ENCODE measurements at regions not wholly inside any gene's neighbourhood (a gene's known extent, or its start where the extent isn't known, plus 50 kb on each side); places are given as distances from the start of the nearest gene placed in this dataset.
"Not testable (repeated sequence)": the region's sequence is repeated elsewhere in the genome, so short reads cannot be mapped to it uniquely, and the experiment has no call there.

DNA sequence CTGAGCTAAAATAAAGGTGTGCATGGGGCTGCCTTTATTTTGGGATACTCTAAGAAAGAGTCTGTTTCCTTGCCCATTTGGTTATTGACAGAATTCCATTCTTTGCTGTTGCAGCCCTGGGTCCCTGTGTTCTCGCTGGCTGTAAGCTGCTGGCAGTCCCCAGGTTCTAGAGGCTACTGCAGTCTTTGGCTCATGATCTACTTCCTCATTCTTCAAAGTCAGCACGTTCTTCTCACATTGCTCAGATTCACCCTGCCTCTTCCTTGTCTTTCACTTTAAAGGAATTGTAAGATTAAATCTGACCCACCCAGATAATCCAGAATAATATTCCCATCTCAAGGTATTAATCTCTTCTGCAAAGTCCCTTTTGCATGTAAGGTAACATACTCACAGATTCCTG is 620.3 kb downstream of the CCSER2 start:
- DNase-seq: no peak

DNA sequence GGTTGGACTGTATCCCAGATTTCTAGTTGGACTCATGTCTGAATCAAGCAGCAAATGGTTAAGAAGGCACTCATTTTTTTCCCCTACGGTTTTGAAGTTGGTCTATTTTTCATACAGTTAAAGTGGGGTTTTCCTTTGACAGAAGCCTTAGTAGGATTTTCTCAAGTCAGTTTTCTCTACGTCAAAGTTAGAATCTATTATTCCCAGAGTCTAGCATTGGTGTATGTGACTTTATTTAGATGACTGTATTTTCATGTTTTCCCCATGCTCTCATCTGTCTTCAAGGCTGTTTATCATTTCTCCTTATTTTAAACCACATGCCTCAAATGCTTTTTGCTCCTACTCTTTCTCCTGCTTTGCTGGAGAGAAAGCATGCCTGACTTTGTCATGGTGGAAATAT is 623.2 kb downstream of the CCSER2 start:
- no peak for DNase-seq

DNA sequence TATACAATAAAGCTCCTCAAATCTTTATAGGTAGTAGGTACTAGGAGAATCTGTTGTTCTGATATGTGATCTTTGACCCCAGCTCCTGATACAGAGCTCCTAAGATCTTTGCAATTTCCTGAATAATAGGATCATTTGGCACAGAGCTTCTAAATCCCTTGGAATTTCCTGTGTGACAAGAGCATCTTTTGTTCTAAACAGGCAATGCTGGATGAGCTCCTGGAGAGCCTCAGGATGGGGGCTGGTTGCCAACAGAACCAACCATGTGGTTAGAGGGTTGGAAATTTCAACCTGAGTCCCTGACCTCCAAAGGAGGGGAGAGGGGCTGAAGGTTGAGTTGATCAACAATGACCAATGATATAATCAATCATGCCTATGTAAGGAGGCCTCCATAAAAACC is 629.0 kb downstream of the CCSER2 start:
- no peak for DNase-seq

DNA sequence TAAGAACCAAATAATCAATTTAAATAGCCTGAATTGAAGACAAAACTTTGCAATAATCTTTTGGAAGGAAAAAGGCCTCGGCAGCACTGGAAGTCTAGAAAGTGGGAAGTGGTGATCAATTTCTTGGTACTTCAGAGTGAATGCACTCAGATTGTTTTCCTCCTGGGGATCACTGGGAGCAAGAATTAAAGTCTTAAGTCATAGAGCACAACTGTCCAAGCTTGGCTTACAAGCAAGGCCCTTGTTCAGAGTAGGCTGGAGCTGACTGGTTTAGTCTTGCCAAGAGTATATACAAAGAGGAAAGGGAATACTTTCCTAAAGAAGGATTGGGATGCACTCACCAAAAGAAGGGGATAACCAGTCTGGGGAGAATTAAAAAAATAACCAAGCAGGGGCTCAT is 637.1 kb downstream of the CCSER2 start:
- no peak for DNase-seq

DNA sequence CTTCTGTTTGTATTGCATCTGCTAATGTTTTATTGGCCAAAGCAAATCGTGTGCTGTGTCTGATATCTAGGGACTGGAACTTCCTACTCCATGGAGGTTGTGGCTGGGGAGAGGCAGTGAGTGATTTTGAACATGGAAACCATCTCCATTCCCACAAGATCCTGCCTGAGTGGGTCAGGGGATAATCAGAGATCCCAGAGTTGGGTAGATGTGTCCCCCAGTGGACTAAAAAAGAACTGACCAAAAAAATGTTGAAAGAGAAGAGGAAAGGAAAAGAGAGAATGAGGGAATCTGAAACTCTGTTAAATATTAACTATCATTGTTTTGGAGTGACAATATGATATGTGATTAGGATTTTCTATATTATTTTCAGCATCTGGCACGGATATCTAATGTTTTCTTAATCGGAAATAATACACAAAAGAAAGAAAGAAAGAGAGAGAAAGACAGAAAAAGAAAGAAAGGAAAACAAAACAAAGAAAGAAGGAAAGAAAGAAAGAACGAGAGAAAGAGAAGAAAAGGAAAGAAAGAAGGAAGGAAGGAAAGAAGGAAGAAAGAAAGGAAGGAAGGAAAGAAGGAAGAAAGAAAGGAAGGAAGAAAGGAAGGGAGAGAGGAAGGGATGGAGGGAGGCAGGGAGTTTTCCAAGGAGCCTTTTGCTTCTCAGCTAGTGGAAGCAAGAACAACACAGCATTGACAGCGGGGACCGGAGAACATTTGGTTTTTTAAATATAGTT is 638.5 kb downstream of the CCSER2 start:
- DNase-seq: no peak

DNA sequence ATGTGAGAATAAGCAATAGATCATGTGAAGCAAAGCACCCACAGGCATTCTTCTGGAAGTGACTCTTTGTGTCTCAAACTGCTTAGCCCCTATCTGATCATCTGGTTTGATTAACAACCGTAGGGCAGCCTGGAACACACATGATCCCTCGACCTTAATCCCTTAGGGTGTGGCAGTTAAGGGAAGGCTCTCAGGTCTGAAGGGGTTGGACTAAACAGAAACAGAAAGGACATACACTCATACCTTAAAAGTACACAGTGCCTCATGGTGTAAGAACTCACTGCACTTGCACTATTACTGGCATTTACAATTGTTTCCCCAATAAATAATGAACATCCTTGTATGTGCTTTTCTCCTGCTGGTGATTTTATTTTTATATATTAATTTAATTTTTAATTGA is 640.9 kb downstream of the CCSER2 start:
- DNase-seq: not testable (repeated sequence)

DNA sequence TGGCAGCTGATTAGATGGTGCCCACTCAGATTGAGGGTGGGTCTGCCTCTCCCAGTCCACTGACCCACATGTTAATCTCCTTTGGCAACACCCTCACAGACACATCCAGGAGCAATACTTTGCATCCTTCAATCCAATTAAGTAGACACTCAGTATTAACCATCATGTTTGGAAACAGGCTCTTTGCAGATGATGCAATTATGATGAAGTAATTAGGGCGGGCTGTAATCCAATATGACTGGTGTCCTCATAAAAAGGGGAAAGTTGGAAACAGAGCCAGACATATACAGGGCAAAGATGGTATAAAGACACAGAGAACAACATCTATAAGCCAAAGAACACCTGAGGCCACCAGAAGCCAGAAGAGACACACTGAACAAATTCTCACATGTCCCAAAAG is 658.6 kb downstream of the CCSER2 start:
- no peak for DNase-seq

DNA sequence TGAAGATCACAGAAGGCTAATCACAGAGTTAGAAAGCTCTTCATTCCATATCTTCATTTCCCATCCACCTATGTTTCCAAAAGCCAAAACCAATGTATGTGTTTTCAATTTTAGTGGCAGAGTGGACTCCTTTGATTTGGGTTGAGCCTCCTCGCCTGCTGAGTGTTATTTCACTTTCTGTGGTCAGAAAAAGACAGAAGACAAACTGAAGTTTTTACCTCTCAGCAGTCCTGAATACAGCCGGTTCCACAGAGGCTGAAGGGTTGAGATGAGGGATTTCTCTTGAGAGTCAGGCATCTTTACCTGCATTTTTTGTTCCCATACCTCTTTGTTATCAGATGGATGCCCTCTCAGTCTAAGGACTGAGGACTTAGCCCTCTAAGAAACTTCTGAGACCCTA is 659.6 kb downstream of the CCSER2 start:
- DNase-seq: no peak

DNA sequence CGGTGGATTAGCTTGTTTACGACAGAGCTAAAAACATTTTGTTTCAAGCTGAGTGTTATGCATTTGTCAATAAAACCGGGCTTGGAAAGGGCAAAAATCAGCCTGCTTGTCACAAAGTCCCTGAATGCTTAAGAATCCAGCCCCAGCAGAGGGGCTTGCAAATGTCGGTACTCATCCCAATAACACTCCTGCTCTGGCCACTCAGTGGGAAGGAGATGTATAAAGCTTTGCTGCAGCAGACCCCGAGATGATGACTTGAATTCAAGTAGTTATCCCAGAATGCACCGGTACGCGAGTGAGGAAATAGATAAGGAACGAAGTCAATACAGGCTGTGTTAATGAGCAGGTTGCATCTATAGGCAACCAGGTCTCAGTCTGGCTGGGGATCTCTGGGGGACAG is 662.3 kb downstream of the CCSER2 start:
- no peak for DNase-seq

DNA sequence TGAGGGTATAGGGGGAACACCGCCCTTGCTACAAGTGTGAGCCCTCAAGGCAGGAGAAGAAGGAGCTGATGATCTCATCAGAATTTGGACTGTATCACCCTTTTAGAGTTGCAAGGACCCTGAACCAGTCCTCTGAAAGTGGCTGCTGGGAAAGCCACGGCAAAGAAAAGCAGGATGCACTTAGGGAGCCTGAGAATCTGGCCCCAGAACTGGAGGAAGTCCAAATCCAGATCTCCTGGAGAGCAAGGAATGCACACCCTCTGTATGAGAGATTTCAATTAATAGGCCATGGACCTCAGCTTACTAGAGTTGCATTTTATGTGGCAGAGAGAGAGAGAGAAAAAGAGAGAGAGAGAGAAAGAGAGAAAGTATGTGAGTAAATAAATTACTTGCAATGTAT is 662.9 kb downstream of the CCSER2 start:
- DNase-seq: no peak

DNA sequence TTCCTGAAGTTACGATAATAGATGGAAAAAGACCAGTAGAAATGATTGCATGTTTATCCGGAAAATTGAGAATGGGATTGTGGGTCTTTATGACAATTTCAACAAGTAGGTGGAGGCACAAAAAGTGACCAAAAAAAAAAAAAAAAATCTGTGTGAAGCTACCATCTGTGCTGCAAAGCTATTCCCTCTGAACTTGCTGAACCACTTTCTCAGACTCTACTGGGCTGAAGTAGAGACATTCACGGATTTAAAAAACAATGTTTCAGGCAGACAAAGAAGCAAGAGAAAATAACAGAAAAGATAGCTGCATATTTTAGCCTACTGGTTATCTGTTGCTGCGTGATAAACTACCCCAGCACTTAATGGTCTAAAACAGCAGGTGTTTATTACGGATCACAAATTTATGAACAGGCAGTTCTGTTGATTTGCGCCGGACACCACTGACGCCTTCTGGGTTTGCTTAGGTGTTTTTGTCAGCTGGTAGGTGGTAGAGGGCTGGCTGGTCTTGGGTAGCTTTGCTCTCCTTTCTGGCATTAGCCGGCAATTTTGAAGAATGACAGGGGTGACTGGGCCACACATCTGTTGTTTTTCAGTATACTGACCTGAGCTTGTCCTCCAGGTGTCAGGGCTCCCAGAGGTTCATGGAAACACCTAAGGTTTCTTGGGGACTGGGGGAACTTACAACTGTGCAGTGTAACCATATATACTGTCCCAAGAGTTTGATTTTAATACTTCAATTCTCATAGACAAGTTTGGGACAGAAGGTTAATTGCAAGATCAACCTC is 665.1 kb downstream of the CCSER2 start:
- no peak for DNase-seq

DNA sequence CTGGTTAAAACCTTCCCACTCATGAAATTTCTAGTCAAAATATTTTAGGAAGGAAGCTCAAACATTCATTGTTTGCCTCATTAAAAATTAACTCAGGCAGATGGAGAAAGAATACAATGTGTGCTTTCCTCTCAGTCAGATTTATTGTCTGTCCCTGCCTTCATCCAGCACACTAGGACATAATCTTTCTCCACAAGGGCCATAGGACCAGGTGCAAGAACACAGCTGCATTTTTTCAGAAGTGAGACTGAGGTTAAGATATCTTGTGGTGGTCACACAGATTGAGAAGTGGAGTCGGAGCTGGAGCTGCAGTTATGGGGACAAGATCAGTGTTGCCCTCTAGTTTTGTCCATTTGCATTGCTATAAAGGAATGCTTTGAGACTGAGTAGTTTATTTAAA is 666.3 kb downstream of the CCSER2 start:
- DNase-seq: no peak

DNA sequence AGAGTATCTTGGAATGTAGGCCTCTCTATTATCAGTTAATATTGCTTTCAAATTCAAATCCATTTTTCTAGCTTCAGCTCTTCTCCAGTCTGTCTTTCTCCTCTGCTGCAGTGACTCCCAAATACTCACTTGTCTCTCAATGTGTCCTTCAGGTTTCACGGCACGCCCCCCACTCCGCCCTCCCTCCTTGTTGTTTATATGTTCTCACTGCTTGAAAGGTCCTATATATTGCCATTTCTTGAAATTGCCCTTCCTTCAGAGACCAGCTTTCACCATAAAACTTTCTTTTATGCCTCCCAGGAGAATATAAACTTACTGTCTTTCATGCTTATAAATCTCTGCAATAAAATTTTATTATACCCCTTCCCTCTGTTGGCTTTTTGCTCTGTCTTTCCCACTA is 668.2 kb downstream of the CCSER2 start:
- DNase-seq: no peak

DNA sequence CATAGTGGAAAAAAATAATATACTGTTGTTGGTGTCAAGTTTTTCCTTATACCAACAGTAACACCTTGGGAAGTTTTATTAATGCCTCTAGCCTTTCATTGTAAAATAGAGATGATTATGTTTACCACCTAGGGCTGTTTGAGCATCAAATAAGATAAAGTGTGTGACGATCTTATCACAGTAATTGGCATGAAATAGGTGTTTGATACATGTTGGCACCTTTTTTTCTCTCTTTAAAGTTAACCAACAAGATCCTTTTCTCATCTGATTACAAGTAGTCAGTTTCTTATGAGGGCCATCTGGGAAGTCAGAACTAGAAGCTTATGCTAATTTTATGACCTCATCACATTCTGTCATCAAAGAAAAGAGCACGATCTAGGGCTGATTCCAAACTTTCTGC is 669.5 kb downstream of the CCSER2 start:
- no peak for DNase-seq

DNA sequence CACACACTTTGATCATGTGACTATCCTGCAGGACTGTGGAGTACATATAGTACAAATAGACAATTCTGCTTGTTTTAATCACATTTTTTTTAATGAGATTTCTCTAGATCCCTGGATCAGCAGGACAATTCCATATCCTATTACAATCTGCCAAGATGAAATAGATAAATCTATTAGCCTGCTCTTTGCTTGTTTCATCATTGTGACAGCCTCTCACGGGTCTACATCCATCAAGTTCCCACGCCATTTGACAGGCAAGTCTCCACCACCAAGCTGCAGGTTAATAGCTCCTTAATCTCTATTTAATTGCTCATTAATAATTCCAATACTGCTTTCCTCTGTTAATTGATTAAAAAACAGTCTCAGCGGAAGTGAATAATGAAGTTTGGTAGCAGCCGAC is 671.5 kb downstream of the CCSER2 start:
- DNase-seq: no peak

DNA sequence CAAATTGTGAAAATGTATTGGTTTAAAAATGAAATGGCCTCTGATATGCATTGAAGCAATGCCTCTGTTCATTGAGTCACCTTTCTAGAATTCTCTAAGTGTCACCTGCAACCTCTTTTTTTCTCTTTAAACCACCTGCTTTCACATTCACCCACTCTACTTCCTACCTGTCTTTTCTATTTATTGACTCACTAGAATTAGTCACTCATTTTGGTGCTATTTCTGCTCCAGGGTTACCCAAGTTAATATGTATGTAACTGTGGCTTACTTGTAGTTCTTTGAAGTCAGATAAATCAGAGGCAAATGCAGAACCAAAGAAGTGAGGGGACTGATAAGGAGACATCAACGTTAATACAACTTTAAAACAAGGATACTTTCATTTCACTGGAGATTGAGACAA is 674.7 kb downstream of the CCSER2 start:
- DNase-seq: no peak

DNA sequence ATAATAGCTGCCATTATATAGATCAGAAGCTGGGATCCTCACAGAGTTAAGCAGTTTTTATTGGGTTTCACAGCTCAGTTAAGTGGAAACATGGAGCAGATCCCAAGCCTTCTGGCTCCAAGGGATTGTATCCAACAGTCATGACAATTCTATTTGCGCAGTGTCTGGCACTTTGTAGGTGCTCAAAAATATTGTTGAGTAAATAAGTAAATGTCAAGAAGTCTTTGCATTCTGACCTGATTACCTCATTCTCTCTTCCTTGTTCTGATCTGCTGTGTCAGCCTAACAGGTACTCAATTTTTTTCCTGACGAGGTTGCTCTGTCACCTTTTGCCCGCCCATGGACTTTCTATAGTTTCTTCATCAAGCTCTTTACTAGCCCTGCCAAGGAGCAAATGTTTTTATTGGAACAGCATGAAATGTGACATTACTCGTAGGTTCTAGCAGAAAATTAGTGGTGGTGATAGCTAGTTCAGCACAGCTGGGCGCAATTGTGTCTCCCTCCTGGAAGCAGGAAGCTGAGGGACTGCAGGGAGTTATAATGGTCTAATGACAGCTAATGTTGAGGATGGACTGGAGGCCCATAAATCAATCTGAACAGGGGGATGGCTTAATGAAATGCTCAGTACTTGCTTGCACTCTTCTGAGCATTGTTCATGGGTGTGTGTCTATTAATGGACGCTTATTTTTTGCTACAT is 680.2 kb downstream of the CCSER2 start:
- DNase-seq: no peak

DNA sequence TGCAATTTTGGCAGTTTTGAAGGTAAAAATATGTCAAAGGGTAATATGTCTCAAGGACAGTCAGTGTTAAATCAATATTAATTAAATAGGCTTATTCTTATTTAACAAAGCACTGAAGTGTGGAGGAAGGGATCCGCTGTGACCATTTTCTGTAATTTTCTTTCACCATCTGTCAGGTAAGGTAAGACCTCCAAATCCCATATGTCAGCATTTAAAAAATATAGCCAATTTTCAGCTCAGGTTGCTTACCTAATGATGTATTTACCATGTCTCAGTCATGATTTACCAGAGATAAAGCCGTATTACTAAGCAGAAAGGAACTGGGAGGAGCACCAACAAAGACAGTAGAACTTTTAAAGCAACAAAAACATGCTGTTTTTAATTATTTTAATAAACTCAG is 683.9 kb downstream of the CCSER2 start:
- no peak for DNase-seq

DNA sequence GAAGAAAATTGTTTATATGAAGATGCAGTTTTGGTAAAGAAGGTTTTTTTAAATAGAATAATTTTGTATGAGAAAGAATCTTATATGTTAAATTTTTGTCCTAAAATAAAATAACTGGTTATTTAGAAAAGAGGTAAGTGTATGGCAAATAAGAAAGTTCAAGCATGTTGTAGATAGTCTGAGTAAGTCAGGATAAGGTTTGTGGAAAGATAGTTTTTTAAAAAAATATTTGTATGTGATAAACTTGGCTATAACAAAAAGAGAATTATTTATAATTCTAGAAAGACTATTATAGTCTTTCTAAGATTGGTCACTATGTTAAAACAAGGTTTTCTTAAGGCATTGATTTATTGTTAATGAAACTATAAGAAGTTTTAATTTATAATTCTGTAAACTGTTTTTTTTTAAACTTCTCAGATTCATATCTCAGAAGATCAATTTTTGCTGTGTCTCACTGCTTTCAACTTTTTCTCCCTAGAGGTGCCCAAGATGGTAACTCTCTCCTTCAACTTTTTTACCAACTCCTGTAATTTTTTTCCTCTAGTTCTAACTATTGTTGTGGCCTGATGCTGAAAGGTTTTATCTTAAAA is 698.6 kb downstream of the CCSER2 start:
- DNase-seq: no peak

DNA sequence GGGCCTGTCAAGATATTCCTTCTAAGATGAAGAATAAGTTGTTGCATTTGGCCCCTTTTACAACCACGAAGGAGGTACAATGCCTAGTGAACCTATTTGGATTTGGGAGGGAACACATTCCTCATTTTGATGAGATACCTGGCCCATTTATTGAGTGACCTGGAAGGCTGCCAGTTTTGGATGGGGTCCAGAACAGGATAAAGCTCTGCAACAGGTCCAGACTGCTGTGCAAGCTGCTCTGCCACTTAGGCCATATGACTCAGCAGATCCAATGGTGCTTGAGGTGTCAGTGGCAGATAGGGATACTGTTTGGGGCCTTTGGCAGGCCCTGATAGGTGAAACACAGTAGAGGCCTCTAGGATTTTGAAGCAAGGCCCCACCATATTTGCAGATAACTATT is 704.6 kb downstream of the CCSER2 start:
- DNase-seq: no peak

DNA sequence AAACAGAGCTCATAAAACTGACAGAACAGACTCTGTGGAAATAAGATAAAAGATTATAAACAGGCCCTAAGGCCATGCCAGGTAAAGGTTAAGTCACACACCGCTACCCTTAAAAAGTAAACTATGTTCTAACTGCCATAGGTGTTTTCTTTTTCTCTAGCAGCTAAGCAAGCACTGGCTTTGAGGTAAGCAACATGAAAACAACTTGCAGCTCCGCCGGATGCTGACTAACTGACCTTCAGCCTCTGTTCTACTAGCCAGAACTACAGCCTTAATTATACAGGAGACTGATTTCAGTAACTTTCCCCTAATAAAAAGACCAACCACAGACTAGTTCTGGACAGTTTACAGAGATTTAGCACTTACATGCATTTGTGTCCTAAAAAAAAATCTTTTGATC is 708.3 kb downstream of the CCSER2 start:
- DNase-seq: no peak

DNA sequence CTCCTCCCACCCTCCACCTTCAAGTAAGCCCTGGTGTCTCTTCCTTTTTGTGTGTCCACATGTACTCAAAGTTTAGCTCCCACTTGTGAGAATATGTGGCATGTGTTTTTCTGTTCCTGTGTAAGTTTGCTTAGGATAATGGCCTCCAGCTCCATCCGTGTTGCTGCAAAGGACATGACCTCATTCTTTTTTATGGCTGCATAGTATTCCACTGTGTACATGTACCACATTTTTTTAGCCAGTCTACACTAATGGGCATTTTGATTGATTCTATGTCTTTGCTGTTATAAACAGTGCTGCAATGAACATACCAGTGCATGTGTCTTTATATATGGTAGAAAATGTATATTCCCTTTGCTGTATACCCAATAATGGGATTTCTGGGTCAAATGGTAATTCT is 710.9 kb downstream of the CCSER2 start:
- DNase-seq: no peak

DNA sequence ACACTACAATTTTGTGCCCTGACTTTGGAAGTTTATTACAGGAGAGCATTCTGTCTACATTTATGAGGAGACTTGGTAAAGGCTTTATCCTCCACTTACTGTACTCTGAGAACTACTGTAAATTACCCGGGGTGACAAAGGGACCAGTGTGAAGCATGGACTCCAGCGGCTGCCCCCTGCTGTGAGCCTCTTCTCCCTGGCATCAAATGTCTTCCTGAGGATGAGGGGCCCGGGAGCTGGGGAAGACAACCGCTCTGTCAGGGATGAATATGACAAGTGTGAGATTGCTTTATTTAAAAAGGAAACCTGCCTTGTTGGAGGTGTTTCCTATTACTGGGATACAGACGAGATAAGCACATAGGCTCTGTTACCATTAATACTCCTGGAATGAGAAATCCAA is 714.8 kb downstream of the CCSER2 start:
- DNase-seq: no peak

DNA sequence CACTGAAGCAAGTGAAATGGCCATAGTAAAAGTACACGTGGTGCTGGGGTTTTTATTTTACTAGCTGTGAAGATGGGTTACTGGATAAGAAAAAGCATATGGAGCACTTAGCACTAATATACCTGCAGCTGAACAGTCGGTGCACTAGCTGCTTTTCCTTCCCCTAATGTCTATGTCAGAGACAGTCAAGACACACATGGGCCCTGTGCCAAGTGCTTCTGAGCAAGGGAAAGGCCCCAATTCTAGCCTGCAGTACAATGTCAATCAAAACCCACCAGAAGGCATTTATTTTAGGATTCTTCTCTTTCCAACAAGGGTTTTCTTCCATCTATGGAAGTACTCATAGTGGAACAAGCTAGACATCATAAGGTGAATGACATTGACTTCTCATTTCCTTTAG is 716.7 kb downstream of the CCSER2 start:
- no peak for DNase-seq

Measured in activated CD4-positive, alpha-beta T cell treated with anti-CD3 and anti-CD28 coated beads for 4 hours (primary cell).